ENCODE measurements at regions not wholly inside any gene's neighbourhood (a gene's known extent, or its start where the extent isn't known, plus 50 kb on each side); places are given as distances from the start of the nearest gene placed in this dataset.

DNA sequence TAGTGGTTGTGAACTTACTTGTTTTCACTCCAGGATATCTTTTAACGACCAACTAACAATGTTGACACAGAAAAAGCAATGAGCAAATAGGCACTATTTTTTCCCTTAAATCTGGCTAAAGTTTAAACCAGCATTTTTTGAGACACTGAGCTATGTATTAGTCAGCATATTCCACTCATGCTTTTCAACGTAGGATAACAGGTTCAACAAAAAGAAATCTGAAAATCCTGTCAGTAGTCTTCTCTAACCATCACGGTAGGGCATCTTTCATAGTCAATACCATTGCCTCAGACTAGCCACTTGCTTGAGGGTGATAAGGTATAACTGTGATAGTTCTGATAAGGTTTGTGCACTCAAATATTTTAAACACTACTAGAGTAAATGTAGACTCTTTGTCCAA lies 1177.3 kb upstream of the NUDT12 start:
- TF ChIP-seq, protein P1, sequence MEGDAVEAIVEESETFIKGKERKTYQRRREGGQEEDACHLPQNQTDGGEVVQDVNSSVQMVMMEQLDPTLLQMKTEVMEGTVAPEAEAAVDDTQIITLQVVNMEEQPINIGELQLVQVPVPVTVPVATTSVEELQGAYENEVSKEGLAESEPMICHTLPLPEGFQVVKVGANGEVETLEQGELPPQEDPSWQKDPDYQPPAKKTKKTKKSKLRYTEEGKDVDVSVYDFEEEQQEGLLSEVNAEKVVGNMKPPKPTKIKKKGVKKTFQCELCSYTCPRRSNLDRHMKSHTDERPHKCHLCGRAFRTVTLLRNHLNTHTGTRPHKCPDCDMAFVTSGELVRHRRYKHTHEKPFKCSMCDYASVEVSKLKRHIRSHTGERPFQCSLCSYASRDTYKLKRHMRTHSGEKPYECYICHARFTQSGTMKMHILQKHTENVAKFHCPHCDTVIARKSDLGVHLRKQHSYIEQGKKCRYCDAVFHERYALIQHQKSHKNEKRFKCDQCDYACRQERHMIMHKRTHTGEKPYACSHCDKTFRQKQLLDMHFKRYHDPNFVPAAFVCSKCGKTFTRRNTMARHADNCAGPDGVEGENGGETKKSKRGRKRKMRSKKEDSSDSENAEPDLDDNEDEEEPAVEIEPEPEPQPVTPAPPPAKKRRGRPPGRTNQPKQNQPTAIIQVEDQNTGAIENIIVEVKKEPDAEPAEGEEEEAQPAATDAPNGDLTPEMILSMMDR (IDR thresholded peaks at IDR 0.05; ENCODE audit: insufficient read depth, low read length, severe bottlenecking) = no peak
- Histone ChIP-seq H3K36me3 (ENCODE audit: control insufficient read depth, insufficient read depth, low read length) (no peaks in the 10 kb centered on the region), H3K27me3 (ENCODE audit: control insufficient read depth, insufficient read depth, low read length) (no peaks in the 10 kb centered on the region), H3K4me3 (ENCODE audit: low read depth, low read length) (no peak overlapping the region)
- DNase-seq (ENCODE audit: low read depth) (no peak), FAIRE-seq (no peak)

DNA sequence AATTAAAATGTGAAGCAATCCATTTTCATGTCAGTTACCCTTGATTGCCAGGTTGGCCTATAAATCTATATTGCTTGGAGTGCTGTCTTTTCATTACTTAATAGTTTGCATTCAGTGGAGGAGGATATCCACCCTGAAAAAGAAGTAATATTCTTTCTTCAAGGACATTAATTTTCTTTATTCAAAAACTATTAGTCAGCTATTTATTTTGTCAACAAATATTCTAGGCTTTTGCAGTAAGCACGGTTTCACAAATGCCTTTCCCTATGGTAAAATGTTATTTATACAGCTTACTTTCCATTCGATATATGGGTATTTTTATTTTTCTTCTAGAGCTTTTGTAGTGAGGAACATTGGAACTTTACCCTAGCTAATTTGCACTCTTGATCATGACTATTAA lies 1176.9 kb upstream of the NUDT12 start:
- FAIRE-seq = no peak
- Histone ChIP-seq H3K27me3 (ENCODE audit: control insufficient read depth, insufficient read depth, low read length) (no peaks in the 10 kb centered on the region), H3K36me3 (ENCODE audit: control insufficient read depth, insufficient read depth, low read length) (no peaks in the 10 kb centered on the region), H3K4me3 (ENCODE audit: low read depth, low read length) (no peak overlapping the region)
- TF ChIP-seq, protein P1 (IDR thresholded peaks at IDR 0.05; ENCODE audit: insufficient read depth, low read length, severe bottlenecking) = no peak
- DNase-seq (ENCODE audit: low read depth) = no peak

DNA sequence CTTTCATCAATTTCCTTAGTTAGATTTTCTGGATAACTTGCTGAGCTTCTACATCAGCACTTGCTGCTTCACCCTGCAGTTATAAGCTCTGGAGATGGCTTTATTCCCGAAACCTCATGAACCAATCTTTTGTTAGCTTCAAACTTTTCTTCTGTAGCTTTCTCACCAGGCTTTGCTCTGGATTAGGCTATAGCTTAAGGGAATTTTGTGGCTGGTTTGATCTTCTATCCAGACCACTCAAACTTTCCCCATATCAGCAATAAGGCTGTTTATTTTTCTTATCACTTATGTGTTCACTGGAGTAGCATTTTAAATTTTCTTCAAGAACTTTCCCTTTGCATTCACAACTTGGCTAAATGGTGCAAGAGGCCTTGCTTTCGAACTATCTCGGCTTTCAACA lies 1173.5 kb upstream of the NUDT12 start:
- TF ChIP-seq, protein P1 (IDR thresholded peaks at IDR 0.05; ENCODE audit: insufficient read depth, low read length, severe bottlenecking) = no peak
- FAIRE-seq = no peak
- H3K4me3 ChIP-seq (ENCODE audit: low read depth, low read length) = no peak overlapping the region
- DNase-seq (ENCODE audit: low read depth) = no peak
- no peaks in the 10 kb centered on the region for H3K36me3 ChIP-seq (ENCODE audit: control insufficient read depth, insufficient read depth, low read length)
- H3K27me3 ChIP-seq (ENCODE audit: control insufficient read depth, insufficient read depth, low read length) = no peaks in the 10 kb centered on the region

DNA sequence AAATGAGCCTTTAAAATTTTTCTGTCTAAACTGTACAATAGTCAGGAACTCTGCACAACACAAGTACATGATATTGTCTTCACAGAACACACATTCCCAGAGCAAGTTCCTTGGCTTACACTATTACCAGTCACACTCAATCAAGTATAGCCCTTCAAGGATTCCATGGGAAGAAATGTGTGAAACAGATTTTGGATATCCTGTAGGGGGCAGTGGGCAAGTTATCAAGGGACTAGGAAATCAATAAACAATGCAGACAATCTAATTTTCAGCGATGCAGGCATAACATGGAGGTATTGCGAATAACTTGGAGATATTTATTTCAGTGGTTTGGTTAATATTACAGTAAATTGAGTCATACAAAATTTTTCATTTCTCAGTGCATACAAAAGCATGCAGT lies 1171.5 kb upstream of the NUDT12 start:
- no peak for FAIRE-seq
- TF ChIP-seq, protein P1 (IDR thresholded peaks at IDR 0.05; ENCODE audit: insufficient read depth, low read length, severe bottlenecking) = no peak
- Histone ChIP-seq H3K4me3 (ENCODE audit: low read depth, low read length) (no peak overlapping the region), H3K36me3 (ENCODE audit: control insufficient read depth, insufficient read depth, low read length) (no peaks in the 10 kb centered on the region), H3K27me3 (ENCODE audit: control insufficient read depth, insufficient read depth, low read length) (no peaks in the 10 kb centered on the region)
- no peak for DNase-seq (ENCODE audit: low read depth)

DNA sequence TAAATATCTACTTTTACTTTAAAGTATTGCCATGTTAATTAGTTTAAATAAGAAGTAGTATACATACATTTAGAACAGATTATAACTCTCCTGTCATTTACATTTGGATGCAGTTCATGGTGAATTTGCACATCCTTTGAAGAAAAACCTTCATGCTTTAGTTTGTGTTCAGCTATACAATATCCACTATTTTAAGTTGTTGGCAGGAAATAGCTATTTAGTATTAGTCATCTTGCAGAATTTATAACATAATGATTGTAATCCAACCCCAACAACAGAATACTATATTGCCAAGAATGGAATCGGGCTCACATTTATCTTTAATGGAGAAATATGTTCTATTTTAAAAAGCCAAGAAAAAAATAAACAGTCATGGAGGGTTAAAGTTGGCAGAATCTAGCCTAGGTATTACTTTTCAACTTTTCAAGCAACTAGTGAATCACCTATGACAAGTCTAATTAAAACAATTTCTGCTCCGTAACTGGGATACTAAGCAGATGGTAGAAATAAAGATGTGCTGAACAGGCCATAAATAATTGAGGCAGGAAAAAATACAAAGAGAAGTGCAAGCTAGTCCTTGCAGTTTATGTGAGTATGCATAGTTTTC lies 1170.6 kb upstream of the NUDT12 start:
- H3K27me3 ChIP-seq (ENCODE audit: control insufficient read depth, insufficient read depth, low read length) = no peaks in the 10 kb centered on the region
- no peaks in the 10 kb centered on the region for H3K36me3 ChIP-seq (ENCODE audit: control insufficient read depth, insufficient read depth, low read length)
- H3K4me3 ChIP-seq (ENCODE audit: low read depth, low read length) = no peak overlapping the region
- no peak for DNase-seq (ENCODE audit: low read depth)
- TF ChIP-seq, protein P1 (IDR thresholded peaks at IDR 0.05; ENCODE audit: insufficient read depth, low read length, severe bottlenecking) = no peak
- no peak for FAIRE-seq

DNA sequence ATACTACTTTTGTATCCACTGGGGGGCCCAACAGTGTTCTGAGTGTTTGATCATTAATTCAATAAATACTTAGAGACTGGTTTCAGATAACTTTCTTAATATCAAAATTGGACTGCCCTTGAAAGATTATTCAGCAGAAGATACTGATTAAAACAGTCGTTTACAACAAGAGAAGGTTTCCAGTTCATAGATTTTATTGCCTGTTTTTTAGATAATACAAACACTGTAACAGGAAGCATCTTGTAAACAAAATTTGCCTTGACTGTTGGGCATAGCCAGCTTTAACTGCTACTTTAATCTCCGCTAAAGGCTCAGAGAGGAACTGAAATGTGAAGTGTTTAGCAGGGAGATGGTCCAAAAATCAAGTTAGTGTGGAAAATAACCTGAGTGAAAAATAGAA lies 1168.7 kb upstream of the NUDT12 start:
- no peak for DNase-seq (ENCODE audit: low read depth)
- FAIRE-seq = no peak
- no peaks in the 10 kb centered on the region for H3K27me3 ChIP-seq (ENCODE audit: control insufficient read depth, insufficient read depth, low read length)
- TF ChIP-seq, protein P1 (IDR thresholded peaks at IDR 0.05; ENCODE audit: insufficient read depth, low read length, severe bottlenecking) = no peak
- no peaks in the 10 kb centered on the region for H3K36me3 ChIP-seq (ENCODE audit: control insufficient read depth, insufficient read depth, low read length)
- no peak overlapping the region for H3K4me3 ChIP-seq (ENCODE audit: low read depth, low read length)
